WTC11 (cell line): ENCODE measurements at regions not wholly inside any gene's neighbourhood (a gene's known extent, or its start where the extent isn't known, plus 50 kb on each side); places are given as distances from the start of the nearest gene placed in this dataset.

Experiments used
- ATAC-seq: fragments of 200-7000 bp; cut with Tn5 transposase; 2 replicates; pipeline ENCODE4 v1.10.0; 2021; ENCODE audit warnings: mild to moderate bottlenecking, moderate library complexity
- CTCF ChIA-PET: fragments of 300-600 bp; sonication (Branson Sonifier 250); formaldehyde crosslinking; loops from one replicate; lab custom pipeline; 2021; ENCODE audit warnings: antibody characterized with exemption; lab: Charles Lee
- POLR2A ChIA-PET: fragments of 350-600 bp; sonication (Branson Sonifier 250); formaldehyde crosslinking; loops from one replicate; lab custom pipeline; 2021; ENCODE audit warnings: antibody characterized with exemption; lab: Charles Lee
- DNase-seq: peaks from one replicate; pipeline ENCODE4 v3.0.0; 2021; ENCODE audit warnings: low spot score
- H3K27ac Mint-ChIP-seq: 2 replicates; pipeline ENCODE4 v1.8.0; 2021; ENCODE audit warnings: mixed read lengths
- H3K27me3 Mint-ChIP-seq: 2 replicates; pipeline ENCODE4 v1.8.0; 2021; ENCODE audit warnings: low read depth, mild to moderate bottlenecking, moderate library complexity, mixed read lengths
- H3K36me3 Mint-ChIP-seq: 2 replicates; pipeline ENCODE4 v1.8.0; 2021; ENCODE audit warnings: mixed read lengths
- H3K4me1 Mint-ChIP-seq: 2 replicates; pipeline ENCODE4 v1.8.0; 2022; ENCODE audit warnings: mixed read lengths
- H3K4me3 Mint-ChIP-seq: 2 replicates; pipeline ENCODE4 v1.8.0; 2021; ENCODE audit warnings: mild to moderate bottlenecking, moderate library complexity, mixed read lengths
- H3K9me3 Mint-ChIP-seq: 2 replicates; pipeline ENCODE4 v1.8.0; 2021; ENCODE audit warnings: mixed read lengths
- ATF1 ChIP-seq: sonication (generic); formaldehyde crosslinking; IDR thresholded peaks from 2 replicates; pipeline ENCODE4 v1.8.1; 2023; ENCODE audit warnings: mild to moderate bottlenecking, moderate library complexity, missing genetic modification reagents
- FOXK1 ChIP-seq: sonication (generic); formaldehyde crosslinking; IDR thresholded peaks from 2 replicates; pipeline ENCODE4 v1.8.0; 2022; ENCODE audit warnings: mild to moderate bottlenecking, moderate library complexity, missing genetic modification reagents
- GABPB1 ChIP-seq: sonication (generic); formaldehyde crosslinking; IDR thresholded peaks from 2 replicates; pipeline ENCODE4 v1.8.1; 2023; ENCODE audit warnings: mild to moderate bottlenecking, missing genetic modification reagents
- GRHL2 ChIP-seq: fragments of 250-450 bp; sonication (Bioruptor Pico); IDR thresholded peaks from 2 replicates; pipeline ENCODE4 v1.8.0; 2022; ENCODE audit warnings: mild to moderate bottlenecking, moderate library complexity; ENCODE audit not compliant: insufficient replicate concordance, severe bottlenecking
- HMGA2 ChIP-seq: fragments of 250-450 bp; sonication (Bioruptor Pico); IDR thresholded peaks from 2 replicates; pipeline ENCODE4 v1.4.0; 2021; ENCODE audit warnings: mild to moderate bottlenecking, moderate library complexity
- HMGXB4 ChIP-seq: sonication (generic); formaldehyde crosslinking; IDR thresholded peaks from 2 replicates; pipeline ENCODE4 v1.8.1; 2023; ENCODE audit warnings: mild to moderate bottlenecking, moderate library complexity, missing genetic modification reagents
- MXD4 ChIP-seq: fragments of 250-450 bp; sonication (Bioruptor Pico); IDR thresholded peaks from 2 replicates; pipeline ENCODE4 v1.8.0; 2021; ENCODE audit warnings: mild to moderate bottlenecking, moderate library complexity, borderline replicate concordance
- RELA ChIP-seq: sonication (generic); formaldehyde crosslinking; IDR thresholded peaks from 2 replicates; pipeline ENCODE4 v1.8.1; 2022; ENCODE audit warnings: missing genetic modification reagents, mild to moderate bottlenecking, borderline replicate concordance
- SMAD4 ChIP-seq: sonication (generic); formaldehyde crosslinking; IDR thresholded peaks from 2 replicates; pipeline ENCODE4 v1.8.0; 2022; ENCODE audit warnings: mild to moderate bottlenecking, missing genetic modification reagents
- TCF7 ChIP-seq: sonication (generic); formaldehyde crosslinking; IDR thresholded peaks from 2 replicates; pipeline ENCODE4 v1.8.0; 2022; ENCODE audit warnings: mild to moderate bottlenecking, low read depth, missing genetic modification reagents, moderate library complexity
- ZMAT4 ChIP-seq: fragments of 250-450 bp; sonication (Bioruptor Pico); IDR thresholded peaks from 2 replicates; pipeline ENCODE4 v1.9.0; 2021; ENCODE audit warnings: mild to moderate bottlenecking
- ZNF121 ChIP-seq: sonication (generic); formaldehyde crosslinking; IDR thresholded peaks from 2 replicates; pipeline ENCODE4 v1.8.0; 2023; ENCODE audit warnings: missing genetic modification reagents
- ZNF232 ChIP-seq: sonication (generic); formaldehyde crosslinking; IDR thresholded peaks from 2 replicates; pipeline ENCODE4 v1.8.0; 2022; ENCODE audit warnings: mild to moderate bottlenecking, missing genetic modification reagents
- ZNF396 ChIP-seq: fragments of 250-450 bp; sonication (Bioruptor Pico); IDR thresholded peaks from 2 replicates; pipeline ENCODE4 v1.8.0; 2021; ENCODE audit warnings: mild to moderate bottlenecking, moderate library complexity, borderline replicate concordance
- ZNF532 ChIP-seq: fragments of 250-450 bp; sonication (Bioruptor Pico); IDR thresholded peaks from 2 replicates; pipeline ENCODE4 v1.9.0; 2021; ENCODE audit warnings: mild to moderate bottlenecking, borderline replicate concordance
- ZNF671 ChIP-seq: fragments of 250-450 bp; sonication (Bioruptor Pico); IDR thresholded peaks from 2 replicates; pipeline ENCODE4 v1.8.0; 2021; ENCODE audit warnings: mild to moderate bottlenecking
- ZSCAN18 ChIP-seq: fragments of 250-450 bp; sonication (Bioruptor Pico); IDR thresholded peaks from 2 replicates; pipeline ENCODE4 v2.1.2; 2022; ENCODE audit warnings: mild to moderate bottlenecking, moderate library complexity
- TF ChIP-seq, protein P1 (sequence below): sonication (generic); formaldehyde crosslinking; IDR thresholded peaks from 2 replicates; pipeline ENCODE4 v1.8.0; 2023; ENCODE audit warnings: mild to moderate bottlenecking, missing genetic modification reagents
- TF ChIP-seq, protein P2 (sequence below): sonication (generic); formaldehyde crosslinking; IDR thresholded peaks from 2 replicates; pipeline ENCODE4 v1.8.1; 2023; ENCODE audit warnings: mild to moderate bottlenecking, missing genetic modification reagents, moderate library complexity

GRCh38 chr14:76582447-76582846 lies 178.8 kb upstream of the VASH1 start:
- no peak overlapping the region for H3K27ac Mint-ChIP-seq
- ChIA-PET POLR2A (no interaction called here), CTCF (interaction anchor here (0.9 kb wide), 1 partner anchor 195 kb away, joined by 3 read pairs; no protein-coding TSS in a partner anchor)
- peaks cover 5% of the 10 kb centered on the region for H3K9me3 Mint-ChIP-seq
- no peak for DNase-seq
- H3K27me3 Mint-ChIP-seq: no peaks in the 10 kb centered on the region
- no peak for ATAC-seq
- peaks cover under 1% of the 10 kb centered on the region; the same call in 1 of the 2 replicates for H3K36me3 Mint-ChIP-seq
- H3K4me1 Mint-ChIP-seq: no peaks in the 10 kb centered on the region
- H3K4me3 Mint-ChIP-seq: no peak overlapping the region
- TF ChIP-seq ATF1 (CRISPR knock-in tag) (no peak), ZMAT4 (CRISPR knock-in tag) (no peak), FOXK1 (CRISPR knock-in tag) (no peak), GRHL2 (CRISPR knock-in tag) (no peak), SMAD4 (CRISPR knock-in tag) (no peak)
- TF ChIP-seq, protein P1, sequence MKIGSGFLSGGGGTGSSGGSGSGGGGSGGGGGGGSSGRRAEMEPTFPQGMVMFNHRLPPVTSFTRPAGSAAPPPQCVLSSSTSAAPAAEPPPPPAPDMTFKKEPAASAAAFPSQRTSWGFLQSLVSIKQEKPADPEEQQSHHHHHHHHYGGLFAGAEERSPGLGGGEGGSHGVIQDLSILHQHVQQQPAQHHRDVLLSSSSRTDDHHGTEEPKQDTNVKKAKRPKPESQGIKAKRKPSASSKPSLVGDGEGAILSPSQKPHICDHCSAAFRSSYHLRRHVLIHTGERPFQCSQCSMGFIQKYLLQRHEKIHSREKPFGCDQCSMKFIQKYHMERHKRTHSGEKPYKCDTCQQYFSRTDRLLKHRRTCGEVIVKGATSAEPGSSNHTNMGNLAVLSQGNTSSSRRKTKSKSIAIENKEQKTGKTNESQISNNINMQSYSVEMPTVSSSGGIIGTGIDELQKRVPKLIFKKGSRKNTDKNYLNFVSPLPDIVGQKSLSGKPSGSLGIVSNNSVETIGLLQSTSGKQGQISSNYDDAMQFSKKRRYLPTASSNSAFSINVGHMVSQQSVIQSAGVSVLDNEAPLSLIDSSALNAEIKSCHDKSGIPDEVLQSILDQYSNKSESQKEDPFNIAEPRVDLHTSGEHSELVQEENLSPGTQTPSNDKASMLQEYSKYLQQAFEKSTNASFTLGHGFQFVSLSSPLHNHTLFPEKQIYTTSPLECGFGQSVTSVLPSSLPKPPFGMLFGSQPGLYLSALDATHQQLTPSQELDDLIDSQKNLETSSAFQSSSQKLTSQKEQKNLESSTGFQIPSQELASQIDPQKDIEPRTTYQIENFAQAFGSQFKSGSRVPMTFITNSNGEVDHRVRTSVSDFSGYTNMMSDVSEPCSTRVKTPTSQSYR (CRISPR knock-in tag): no peak

- peaks cover 3% of the 10 kb centered on the region; the same call in 1 of the 2 replicates for H3K36me3 Mint-ChIP-seq
- H3K27ac Mint-ChIP-seq: no peak overlapping the region
- H3K9me3 Mint-ChIP-seq: peaks cover 8% of the 10 kb centered on the region; the same call in 1 of the 2 replicates
- no peaks in the 10 kb centered on the region for H3K27me3 Mint-ChIP-seq
- POLR2A ChIA-PET: no interaction called here
- DNase-seq (no peak), ATAC-seq (no peak)
- no peak overlapping the region for H3K4me3 Mint-ChIP-seq
- no peaks in the 10 kb centered on the region for H3K4me1 Mint-ChIP-seq
- TF ChIP-seq RELA (CRISPR knock-in tag) (no peak), TCF7 (CRISPR knock-in tag) (no peak), GRHL2 (CRISPR knock-in tag) (no peak), ZNF232 (CRISPR knock-in tag) (no peak), MXD4 (CRISPR knock-in tag) (no peak), ZNF532 (no peak)
- TF ChIP-seq, protein P2, sequence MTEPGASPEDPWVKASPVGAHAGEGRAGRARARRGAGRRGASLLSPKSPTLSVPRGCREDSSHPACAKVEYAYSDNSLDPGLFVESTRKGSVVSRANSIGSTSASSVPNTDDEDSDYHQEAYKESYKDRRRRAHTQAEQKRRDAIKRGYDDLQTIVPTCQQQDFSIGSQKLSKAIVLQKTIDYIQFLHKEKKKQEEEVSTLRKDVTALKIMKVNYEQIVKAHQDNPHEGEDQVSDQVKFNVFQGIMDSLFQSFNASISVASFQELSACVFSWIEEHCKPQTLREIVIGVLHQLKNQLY: no peak
- CTCF ChIA-PET: interaction anchor here (1.8 kb wide), 1 partner anchor 127 kb away, joined by 4 read pairs; no protein-coding TSS in a partner anchor
These were observed 178.1 kb upstream of the VASH1 start for GRCh38 chr14:76583174-76583573.

GRCh38 chr14:76583805-76584204 lies 177.5 kb upstream of the VASH1 start:
- no peaks in the 10 kb centered on the region for H3K27me3 Mint-ChIP-seq
- ChIA-PET CTCF (interaction anchor here (0.5 to 1.8 kb wide), 3 partner anchors 14 to 740 kb away, joined by 3 to 4 read pairs (median 3); no protein-coding TSS in a partner anchor), POLR2A (no interaction called here)
- H3K36me3 Mint-ChIP-seq: peaks cover 3% of the 10 kb centered on the region; the same call in 1 of the 2 replicates
- no peak overlapping the region for H3K27ac Mint-ChIP-seq
- no peak overlapping the region for H3K4me3 Mint-ChIP-seq
- no peak for DNase-seq
- H3K4me1 Mint-ChIP-seq: no peaks in the 10 kb centered on the region
- no peak for ATAC-seq
- H3K9me3 Mint-ChIP-seq: peaks cover 8% of the 10 kb centered on the region; the same call in 1 of the 2 replicates
- no peak for TF ChIP-seq ZSCAN18 (CRISPR knock-in tag)
- no peak for TF ChIP-seq HMGXB4
- no peak for TF ChIP-seq ZNF671 (CRISPR knock-in tag)
- TF ChIP-seq GABPB1: no peak
- TF ChIP-seq ZNF396 (CRISPR knock-in tag): no peak
- TF ChIP-seq HMGA2 (CRISPR knock-in tag): no peak
- TF ChIP-seq ZNF121: no peak
